RWPE1 (cell line): ENCODE measurements at regions not wholly inside any gene's neighbourhood (a gene's known extent, or its start where the extent isn't known, plus 50 kb on each side); places are given as distances from the start of the nearest gene placed in this dataset.

Experiments used
- CTCF ChIA-PET: fragments of 350-600 bp; sonication (Branson Sonifier 250); formaldehyde crosslinking; extraction: SDS; loops from one replicate; lab custom pipeline; 2021; lab: Yijun Ruan, JAX
- POLR2A ChIA-PET: fragments of 400-600 bp; formaldehyde crosslinking; extraction: SDS; loops from one replicate; lab custom pipeline; 2020; ENCODE audit warnings: antibody characterized with exemption; ENCODE audit not compliant: low non-redundant PET; lab: Yijun Ruan, JAX
- DNase-seq: peaks from one replicate; pipeline ENCODE4 v3.0.0; 2012; ENCODE audit warnings: low spot score
- H3K27ac ChIP-seq: fragments of 450-650 bp; 2 replicates; pipeline ENCODE4 v1.5.1; 2017
- TF ChIP-seq, protein P1 (sequence below): fragments of 450-650 bp; conservative IDR thresholded peaks from 2 replicates; pipeline ENCODE4 v1.5.1; 2017; ENCODE audit warnings: low read depth, mild to moderate bottlenecking

DNA sequence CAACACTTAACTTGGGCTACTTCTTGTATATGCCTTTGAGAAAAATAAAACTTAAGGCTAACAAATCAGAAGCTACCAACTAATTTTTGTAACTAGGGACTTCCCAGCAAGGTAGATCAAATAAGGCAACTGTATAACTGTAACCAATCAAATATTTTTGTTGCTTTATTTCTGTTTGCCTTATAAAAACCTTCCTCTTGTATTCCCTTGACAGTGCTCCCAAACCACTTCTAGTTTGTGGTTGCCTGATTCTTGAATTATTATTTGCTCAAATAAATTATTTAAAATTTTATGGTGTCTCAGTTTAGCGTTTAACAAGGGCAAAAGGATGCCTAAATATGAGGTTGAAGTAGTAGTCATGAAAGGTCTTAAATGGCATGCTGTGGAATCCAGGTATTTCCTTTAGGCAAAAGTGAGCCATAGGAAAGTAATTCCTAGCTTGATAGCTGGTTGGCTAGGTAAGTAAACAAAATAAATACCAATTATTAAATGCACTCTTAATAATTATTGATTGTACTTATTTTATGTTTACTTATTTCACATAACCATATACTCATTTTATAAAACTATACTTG is 632.6 kb downstream of the RPL10L start:
- ChIA-PET POLR2A (no interaction called here), CTCF (no interaction called here)
- no peak for DNase-seq
- no peak overlapping the region for H3K27ac ChIP-seq
- TF ChIP-seq, protein P1, sequence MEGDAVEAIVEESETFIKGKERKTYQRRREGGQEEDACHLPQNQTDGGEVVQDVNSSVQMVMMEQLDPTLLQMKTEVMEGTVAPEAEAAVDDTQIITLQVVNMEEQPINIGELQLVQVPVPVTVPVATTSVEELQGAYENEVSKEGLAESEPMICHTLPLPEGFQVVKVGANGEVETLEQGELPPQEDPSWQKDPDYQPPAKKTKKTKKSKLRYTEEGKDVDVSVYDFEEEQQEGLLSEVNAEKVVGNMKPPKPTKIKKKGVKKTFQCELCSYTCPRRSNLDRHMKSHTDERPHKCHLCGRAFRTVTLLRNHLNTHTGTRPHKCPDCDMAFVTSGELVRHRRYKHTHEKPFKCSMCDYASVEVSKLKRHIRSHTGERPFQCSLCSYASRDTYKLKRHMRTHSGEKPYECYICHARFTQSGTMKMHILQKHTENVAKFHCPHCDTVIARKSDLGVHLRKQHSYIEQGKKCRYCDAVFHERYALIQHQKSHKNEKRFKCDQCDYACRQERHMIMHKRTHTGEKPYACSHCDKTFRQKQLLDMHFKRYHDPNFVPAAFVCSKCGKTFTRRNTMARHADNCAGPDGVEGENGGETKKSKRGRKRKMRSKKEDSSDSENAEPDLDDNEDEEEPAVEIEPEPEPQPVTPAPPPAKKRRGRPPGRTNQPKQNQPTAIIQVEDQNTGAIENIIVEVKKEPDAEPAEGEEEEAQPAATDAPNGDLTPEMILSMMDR: no peak

DNA sequence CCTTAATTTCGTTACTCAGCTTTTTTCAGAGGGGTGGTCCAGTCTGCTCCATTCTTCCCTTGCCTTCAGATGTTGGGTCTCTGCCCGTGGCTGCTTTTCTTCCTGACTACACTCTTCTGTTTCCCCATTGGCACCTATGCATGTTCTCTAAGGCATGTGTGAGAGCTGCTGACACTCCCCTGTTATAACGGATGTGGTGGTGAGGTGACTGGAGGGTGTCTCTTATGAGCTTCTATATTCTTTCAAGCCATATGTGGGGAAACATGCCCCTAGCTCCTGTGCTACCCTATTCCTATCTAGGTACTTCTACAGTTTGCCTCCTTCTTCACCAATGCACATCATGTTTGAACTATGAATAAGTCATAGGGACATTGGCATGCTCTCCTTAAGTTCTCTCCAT is 643.2 kb downstream of the RPL10L start:
- TF ChIP-seq, protein P1: no peak
- DNase-seq: no peak
- H3K27ac ChIP-seq: no peak overlapping the region
- CTCF ChIA-PET: interaction anchor here (0.6 kb wide), 1 partner anchor 426 kb away, joined by 5 read pairs; no protein-coding TSS in a partner anchor
- POLR2A ChIA-PET: no interaction called here

DNA sequence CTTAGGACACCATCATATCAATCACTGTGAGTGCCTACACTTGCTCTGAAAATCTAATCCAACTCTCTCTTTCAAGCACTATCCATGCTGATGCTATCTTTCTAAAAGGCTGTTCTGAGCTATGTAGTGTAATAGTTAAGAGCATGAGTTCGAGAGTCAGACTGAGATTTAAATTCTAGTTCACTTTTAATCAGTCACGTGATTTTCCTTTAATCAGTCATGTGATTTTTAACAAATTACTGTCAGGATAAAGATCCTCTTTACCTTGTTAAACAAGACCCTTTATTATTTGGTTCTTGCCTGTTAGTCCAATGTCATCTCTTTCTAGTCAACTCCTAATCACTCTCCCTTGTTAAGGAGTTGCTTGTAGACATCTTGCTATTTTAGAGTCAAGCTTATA is 653.0 kb downstream of the RPL10L start:
- TF ChIP-seq, protein P1: no peak
- H3K27ac ChIP-seq: no peak overlapping the region
- POLR2A ChIA-PET: no interaction called here
- DNase-seq: no peak
- CTCF ChIA-PET: no interaction called here

DNA sequence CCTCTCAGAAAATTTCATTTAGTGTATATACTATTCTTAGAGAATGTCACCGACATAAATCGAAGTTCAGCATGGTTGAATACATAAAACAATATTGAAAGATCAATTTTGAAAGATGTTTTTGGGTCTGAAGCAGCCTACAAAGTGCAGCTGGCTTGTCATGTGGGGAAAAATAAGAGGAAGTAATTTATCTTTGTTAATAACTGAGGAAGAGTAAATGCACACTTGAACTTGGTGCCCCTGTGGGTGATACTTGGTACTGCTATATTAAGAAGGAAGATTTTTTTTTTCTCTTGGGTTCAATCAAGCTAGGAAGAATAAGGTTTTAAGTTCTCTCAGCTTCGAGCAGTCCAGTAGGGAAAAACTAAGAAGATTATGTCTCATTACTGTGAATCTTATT is 661.3 kb downstream of the RPL10L start:
- no peak for DNase-seq
- ChIA-PET POLR2A (no interaction called here), CTCF (no interaction called here)
- no peak overlapping the region for H3K27ac ChIP-seq
- TF ChIP-seq, protein P1: no peak

DNA sequence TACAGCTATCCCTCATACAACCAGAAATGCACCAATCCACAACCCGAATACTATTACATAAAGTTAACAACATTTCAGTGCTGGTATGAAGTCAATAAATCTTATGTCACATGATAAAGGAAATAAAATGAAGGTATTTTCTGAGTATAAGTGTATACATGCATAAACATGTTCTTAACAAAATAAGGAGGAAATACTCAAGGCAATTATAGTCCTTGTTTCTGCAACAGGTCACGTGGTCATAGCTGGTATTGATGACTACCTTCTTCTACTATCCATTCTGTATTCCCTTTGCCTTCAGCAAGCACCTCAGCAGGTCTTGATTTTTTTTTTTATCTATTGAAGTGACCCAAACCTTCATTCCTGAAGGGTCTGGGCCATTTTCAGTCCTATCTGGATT is 675.6 kb downstream of the RPL10L start:
- TF ChIP-seq, protein P1: no peak
- DNase-seq: no peak
- ChIA-PET CTCF (no interaction called here), POLR2A (no interaction called here)
- H3K27ac ChIP-seq: no peak overlapping the region

DNA sequence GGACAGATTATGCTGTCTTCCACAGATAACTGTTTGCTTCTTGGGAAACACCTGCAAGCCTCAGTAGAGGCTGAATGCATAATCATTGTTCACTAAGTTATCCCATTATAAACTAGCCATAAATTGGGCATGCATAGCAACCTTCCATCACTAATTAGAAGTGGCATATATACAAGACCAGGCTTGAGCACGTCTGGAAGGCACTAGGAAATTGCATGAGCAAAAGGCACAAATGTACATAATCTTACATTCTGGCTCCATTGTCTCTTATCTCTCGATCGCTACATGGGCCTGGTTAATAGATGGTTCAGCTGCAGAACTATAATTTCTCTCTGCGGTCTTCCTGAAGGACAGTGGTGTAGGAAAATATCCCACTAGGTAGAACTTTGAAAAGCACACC is 679.2 kb downstream of the RPL10L start:
- ChIA-PET POLR2A (no interaction called here), CTCF (no interaction called here)
- no peak overlapping the region for H3K27ac ChIP-seq
- TF ChIP-seq, protein P1: no peak
- no peak for DNase-seq
